PC-3 (cell line): ENCODE measurements at regions not wholly inside any gene's neighbourhood (a gene's known extent, or its start where the extent isn't known, plus 50 kb on each side); places are given as distances from the start of the nearest gene placed in this dataset.

Experiments used
- EZH2 ChIP-seq: fragments of 300-600 bp; sonication (generic); IDR thresholded peaks from one replicate; pipeline ENCODE4 v1.6.1; 2017; ENCODE audit warnings: antibody characterized with exemption, mild to moderate bottlenecking, low read length; ENCODE audit not compliant: unreplicated experiment
- EZH2phosphoT487 ChIP-seq: fragments of 300-600 bp; sonication (generic); IDR thresholded peaks from 2 replicates; pipeline ENCODE4 v1.6.1; 2018; ENCODE audit warnings: mild to moderate bottlenecking, antibody characterized with exemption, low read length, borderline replicate concordance
- TF ChIP-seq, protein P1 (sequence below): fragments of 300-600 bp; sonication (generic); conservative IDR thresholded peaks from 2 replicates; pipeline ENCODE4 v1.5.1; 2017; ENCODE audit warnings: antibody characterized with exemption, low read depth, mild to moderate bottlenecking, low read length

DNA sequence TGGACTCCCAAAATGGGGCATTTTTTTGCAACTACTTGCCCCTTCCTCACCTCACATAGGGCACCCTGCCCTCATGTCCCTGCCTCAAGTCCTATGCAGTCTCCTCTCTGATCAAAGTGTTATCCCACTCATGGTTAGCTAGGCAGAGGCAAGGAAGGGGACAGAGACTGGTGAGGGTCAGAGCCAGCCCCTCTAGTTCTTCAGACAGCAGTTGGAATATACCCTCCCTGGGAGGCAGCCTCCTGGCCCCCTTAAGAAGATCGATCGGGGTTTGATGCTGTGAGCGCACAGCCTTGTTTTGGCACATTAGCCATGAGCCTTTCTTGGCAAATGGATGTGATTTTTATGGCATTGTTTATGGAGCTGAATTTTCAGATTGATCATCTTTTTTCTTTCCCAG, 436.9 kb downstream of the BUD13 start:
- TF ChIP-seq, protein P1, sequence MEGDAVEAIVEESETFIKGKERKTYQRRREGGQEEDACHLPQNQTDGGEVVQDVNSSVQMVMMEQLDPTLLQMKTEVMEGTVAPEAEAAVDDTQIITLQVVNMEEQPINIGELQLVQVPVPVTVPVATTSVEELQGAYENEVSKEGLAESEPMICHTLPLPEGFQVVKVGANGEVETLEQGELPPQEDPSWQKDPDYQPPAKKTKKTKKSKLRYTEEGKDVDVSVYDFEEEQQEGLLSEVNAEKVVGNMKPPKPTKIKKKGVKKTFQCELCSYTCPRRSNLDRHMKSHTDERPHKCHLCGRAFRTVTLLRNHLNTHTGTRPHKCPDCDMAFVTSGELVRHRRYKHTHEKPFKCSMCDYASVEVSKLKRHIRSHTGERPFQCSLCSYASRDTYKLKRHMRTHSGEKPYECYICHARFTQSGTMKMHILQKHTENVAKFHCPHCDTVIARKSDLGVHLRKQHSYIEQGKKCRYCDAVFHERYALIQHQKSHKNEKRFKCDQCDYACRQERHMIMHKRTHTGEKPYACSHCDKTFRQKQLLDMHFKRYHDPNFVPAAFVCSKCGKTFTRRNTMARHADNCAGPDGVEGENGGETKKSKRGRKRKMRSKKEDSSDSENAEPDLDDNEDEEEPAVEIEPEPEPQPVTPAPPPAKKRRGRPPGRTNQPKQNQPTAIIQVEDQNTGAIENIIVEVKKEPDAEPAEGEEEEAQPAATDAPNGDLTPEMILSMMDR, result no peak
- no peak for TF ChIP-seq EZH2
- no peak for TF ChIP-seq EZH2phosphoT487
